K562 (cell line): ENCODE measurements at regions not wholly inside any gene's neighbourhood (a gene's known extent, or its start where the extent isn't known, plus 50 kb on each side); places are given as distances from the start of the nearest gene placed in this dataset.

ENCODE experiments used
- CTCF ChIP-seq, 3 experiments: IDR thresholded peaks in 2 of 3; conservative IDR thresholded peaks in 1 of 3; 2 replicates each; pipeline ENCODE4 v1.5.1; 2011 to 2012; ENCODE audit warnings: low read length in 3 of 3, mild to moderate bottlenecking in 3 of 3, control low read depth in 2 of 3, improper control_type of control experiment in 1 of 3, inconsistent platforms in 1 of 3, low read depth in 1 of 3, mixed read lengths in 1 of 3, moderate library complexity in 1 of 3; ENCODE audit not compliant: insufficient read depth in 2 of 3
- HMGXB4 ChIP-seq: sonication (generic); formaldehyde crosslinking; IDR thresholded peaks from 2 replicates; pipeline ENCODE4 v1.8.1; 2023; ENCODE audit warnings: mild to moderate bottlenecking, missing genetic modification reagents

DNA sequence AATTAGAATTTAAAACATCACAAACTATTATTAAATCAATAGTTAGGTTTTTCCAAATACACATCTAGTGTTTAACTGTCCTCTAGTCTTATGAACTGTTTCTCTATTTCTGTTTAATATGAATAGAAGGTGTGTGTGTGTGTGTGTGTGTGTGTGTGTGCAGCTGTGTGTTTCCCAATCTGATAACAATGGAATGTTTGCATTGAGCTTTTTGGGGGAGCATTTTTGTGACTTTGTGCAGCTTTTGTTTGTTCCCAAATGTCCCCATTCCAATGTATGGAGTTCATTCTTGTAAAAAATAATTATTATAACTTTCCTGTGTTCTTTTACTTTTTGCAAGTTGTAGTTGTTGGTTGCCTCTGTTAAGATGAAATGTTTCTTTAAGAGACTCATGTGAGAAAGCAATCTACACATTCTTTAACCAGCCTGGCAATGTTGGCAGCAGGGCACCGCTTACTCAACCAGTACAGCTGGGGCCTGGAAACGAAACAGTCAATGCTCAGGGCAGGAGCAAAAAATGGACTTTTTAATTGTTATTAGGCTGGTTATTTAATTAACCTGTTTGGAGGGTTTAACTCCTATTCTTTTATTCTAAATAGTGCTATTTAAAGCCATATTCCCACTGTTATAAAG, 354.3 kb downstream of the SRGAP2C start:
- no peak for TF ChIP-seq CTCF (IDR thresholded peaks at IDR 0.05 in 2 of 3, conservative IDR thresholded peaks at IDR 0.05 in 1 of 3; ENCODE audit: insufficient read depth in 2 of 3, low read depth in 1 of 3, low read length in 3 of 3)
- no peak for TF ChIP-seq HMGXB4
